Heart right ventricle (tissue), 16 donors: ENCODE measurements at regions not wholly inside any gene's neighbourhood (a gene's known extent, or its start where the extent isn't known, plus 50 kb on each side); places are given as distances from the start of the nearest gene placed in this dataset.

Experiments
- ATAC-seq, 8 donors: fragments of 200-7000 bp; cut with Tn5 transposase; one replicate each; pipeline ENCODE4 v1.9.1; 2020; ENCODE audit warnings: mild to moderate bottlenecking in 8 of 8, moderate library complexity in 8 of 8, moderate number of reproducible peaks in 1 of 8
- DNase-seq, 2 donors: peaks; one replicate each; pipeline ENCODE4 v3.0.0-alpha.2; 2020
- H3K27ac ChIP-seq, 10 donors: fragments of 200-600 bp; sonication (generic) in 2 of 10; one replicate each; pipeline versions ENCODE4 v1.5.0 to v1.8.0; 2020 to 2022; ENCODE audit warnings: mild to moderate bottlenecking in 3 of 10
- H3K27me3 ChIP-seq, 7 donors: fragments of 200-600 bp; one replicate each; pipeline ENCODE4 v1.8.0; 2021 to 2022; ENCODE audit warnings: mild to moderate bottlenecking in 2 of 7
- H3K36me3 ChIP-seq, 9 donors: fragments of 200-600 bp; sonication (generic) in 1 of 9; one replicate each; pipeline versions ENCODE4 v1.5.0 to v1.8.0; 2020 to 2022; ENCODE audit warnings: mild to moderate bottlenecking in 2 of 9
- H3K4me1 ChIP-seq, 9 donors: fragments of 200-600 bp; sonication (generic) in 1 of 9; one replicate each; pipeline versions ENCODE4 v1.5.0 to v1.8.0; 2020 to 2022; ENCODE audit warnings: mild to moderate bottlenecking in 4 of 9
- H3K4me3 ChIP-seq, 10 donors: fragments of 200-600 bp; sonication (generic) in 2 of 10; one replicate each; pipeline versions ENCODE4 v1.5.0 to v1.8.0; 2020 to 2022; ENCODE audit warnings: mild to moderate bottlenecking in 7 of 10, moderate library complexity in 2 of 10
- H3K9me3 ChIP-seq, 11 donors: fragments of 200-600 bp in 10 of 11; sonication (generic) in 2 of 11; one replicate each; pipeline versions ENCODE4 v1.5.0 to v1.8.0; 2013 to 2022; ENCODE audit warnings: mild to moderate bottlenecking in 2 of 11, control low read depth in 1 of 11, moderate library complexity in 1 of 11
- CTCF ChIP-seq, 9 donors: fragments of 200-600 bp; sonication (generic) in 2 of 9; IDR thresholded peaks; one replicate each; pipeline versions ENCODE4 v1.5.0 to v1.8.0; 2021 to 2022; ENCODE audit warnings: antibody characterized with exemption in 9 of 9, mild to moderate bottlenecking in 5 of 9, moderate library complexity in 1 of 9
- whole genome bisulfite sequencing, 2 donors: extraction: QIAGEN DNeasy Blood & Tissue Kit; methylation state at CpG; one replicate each; pipeline ENCODE4 v1.1.7; 2013; ENCODE audit warnings: inconsistent platforms in 1 of 2; 5-methylcytosine and 5-hydroxymethylcytosine counted together
- intact Hi-C, 10 donors: fragments of 100-400 bp; cut with DNase I; formaldehyde crosslinking; loops; one replicate each; pipeline versions ENCODE4 v1.11.1 to v1.14.2; 2022
- donor health status: Arrhythmogenic right ventricular cardiomyopathy.
- donor health status: ischemic (EF 13 %, LVEDD 7.1; RV severe dilation, severe dysfunction).
- donor health status: healthy with polysubstance abuse.
- donor health status: DM: no; HTN: yes; CAD: no.
- donor health status: DM: no; HTN: no; CAD: no.
- donor health status: ischemic (EF 25% LVEDD 6.9; RV normal size, moderate dysfunction).
- donor health status: ischemic (EF 25% LVEDD 5.7; RV mildly dilated, moderate dysfunction).
- donor health status: healthy.
- donor health status: DM: yes; HTN: yes; CAD: no.
- donor health status: Ischemic cardiomyopathy.
- donor health status: ischemic (EF 35%, LVEDD 5.7; RV mildly dilated, moderate dysfunction).
- donor health status: nonischemic (EF 11% LVEDD 7.7; RV severe dilation, severe dysfunction).
- donor health status: DM: yes; HTN: yes; CAD: no.
- donor health status: PGD.
- donor health status: ischemic (EF 29% LVEDD 5.4; RV normal size, mild dysfunction).
- donor health status: nonischemic (EF 23%, LVEDD 6.1; RV moderate dilation, normal function).

DNA sequence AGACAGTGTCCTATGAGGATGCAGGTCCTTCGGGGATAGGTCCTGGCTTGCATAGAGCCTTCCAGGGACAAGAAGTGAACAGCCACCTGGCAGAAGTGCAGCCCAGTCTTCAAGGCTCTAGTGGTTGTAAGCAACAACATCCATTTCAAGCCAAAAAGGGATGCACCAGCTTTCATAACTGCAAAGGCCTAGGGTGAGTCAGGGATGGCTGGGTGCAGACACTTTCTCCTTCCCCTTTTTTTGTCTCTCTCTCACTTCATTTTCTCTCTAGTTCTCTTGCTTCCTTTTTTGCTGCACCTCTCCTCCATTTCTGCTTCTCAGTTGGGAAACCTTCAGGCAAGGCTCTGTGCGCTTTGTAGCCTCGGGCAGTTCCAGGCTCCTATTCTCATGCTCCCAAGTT, 196.2 kb upstream of the ZNF536 start:
- TF ChIP-seq CTCF (IDR thresholded peaks at IDR 0.05), result no peak
- Histone ChIP-seq H3K36me3 (no peaks in the 10 kb centered on the region), H3K27me3 (peaks cover 0 to 4% (median 0%) of the 10 kb centered on the region in 7 donors), H3K4me1 (no peaks in the 10 kb centered on the region), H3K9me3 (peaks cover 0 to 15% (median 0%) of the 10 kb centered on the region in 11 donors), H3K27ac (no peak overlapping the region), H3K4me3 (no peak overlapping the region)
- intact Hi-C loops, result no loop called here
- ATAC-seq, result no peak
- no peak for DNase-seq
- WGBS, 2 donors, result 85 to 88% methylated on average over 3 of the region's 3 CpGs

- intact Hi-C loops, result no loop called here
- Histone ChIP-seq H3K27ac (no peak overlapping the region), H3K4me1 (no peaks in the 10 kb centered on the region), H3K27me3 (peaks cover 0 to 4% (median 0%) of the 10 kb centered on the region in 7 donors), H3K9me3 (peaks cover 0 to 44% (median 23%) of the 10 kb centered on the region in 11 donors), H3K4me3 (no peak overlapping the region), H3K36me3 (no peaks in the 10 kb centered on the region)
- TF ChIP-seq CTCF (IDR thresholded peaks at IDR 0.05), result no peak
- no peak for DNase-seq
- WGBS, 2 donors, result 46 to 51% methylated on average over 4 of the region's 4 CpGs
- no peak for ATAC-seq
Observed at GRCh38 chr19:30178721-30179402, 193.3 kb upstream of the ZNF536 start.

GRCh38 chr19:30180691-30181090, 191.5 kb upstream of the ZNF536 start:
- intact Hi-C loops, result no loop called here
- WGBS, 2 donors, result 59 to 66% methylated on average over 1 of the region's 1 CpG
- Histone ChIP-seq H3K27ac (no peak overlapping the region), H3K27me3 (peaks cover 0 to 4% (median 0%) of the 10 kb centered on the region in 7 donors), H3K4me3 (no peak overlapping the region), H3K4me1 (no peaks in the 10 kb centered on the region), H3K36me3 (no peaks in the 10 kb centered on the region), H3K9me3 (peaks cover 0 to 62% (median 38%) of the 10 kb centered on the region in 11 donors)
- DNase-seq (no peak), ATAC-seq (no peak)
- TF ChIP-seq CTCF (IDR thresholded peaks at IDR 0.05), result no peak

- no peak for ATAC-seq
Observed at GRCh38 chr19:30183807-30184490, 188.2 kb upstream of the ZNF536 start.

More at GRCh38 chr19:30183807-30184490, 188.2 kb upstream of the ZNF536 start:
- no peak overlapping the region for H3K27ac ChIP-seq
- no peak overlapping the region for H3K4me3 ChIP-seq
- peaks cover 0 to 76% (median 38%) of the 10 kb centered on the region in 11 donors for H3K9me3 ChIP-seq
- WGBS, 2 donors, result 73 to 76% methylated on average over 3 of the region's 3 CpGs
- no peaks in the 10 kb centered on the region for H3K27me3 ChIP-seq
- DNase-seq, result no peak
- no peaks in the 10 kb centered on the region for H3K4me1 ChIP-seq
- intact Hi-C loops, result no loop called here
- TF ChIP-seq CTCF (IDR thresholded peaks at IDR 0.05), result no peak
- no peaks in the 10 kb centered on the region for H3K36me3 ChIP-seq
